ENCODE measurements at regions not wholly inside any gene's neighbourhood (a gene's known extent, or its start where the extent isn't known, plus 50 kb on each side); places are given as distances from the start of the nearest gene placed in this dataset.

- TF ChIP-seq REST (IDR thresholded peaks at IDR 0.05) (no peak), MAX (IDR thresholded peaks at IDR 0.05) (no peak), GABPA (IDR thresholded peaks at IDR 0.05 in 1 of 2, conservative IDR thresholded peaks at IDR 0.05 in 1 of 2) (no peak), RAD21 (IDR thresholded peaks at IDR 0.05) (no peak), JUND (IDR thresholded peaks at IDR 0.05) (no peak), EGR1 (IDR thresholded peaks at IDR 0.05; ENCODE audit: low read depth in 2 of 2) (no peak), TAF1 (conservative IDR thresholded peaks at IDR 0.05) (no peak), YY1 (IDR thresholded peaks at IDR 0.05) (no peak), SP1 (IDR thresholded peaks at IDR 0.05) (no peak)
- TF ChIP-seq, protein P1, sequence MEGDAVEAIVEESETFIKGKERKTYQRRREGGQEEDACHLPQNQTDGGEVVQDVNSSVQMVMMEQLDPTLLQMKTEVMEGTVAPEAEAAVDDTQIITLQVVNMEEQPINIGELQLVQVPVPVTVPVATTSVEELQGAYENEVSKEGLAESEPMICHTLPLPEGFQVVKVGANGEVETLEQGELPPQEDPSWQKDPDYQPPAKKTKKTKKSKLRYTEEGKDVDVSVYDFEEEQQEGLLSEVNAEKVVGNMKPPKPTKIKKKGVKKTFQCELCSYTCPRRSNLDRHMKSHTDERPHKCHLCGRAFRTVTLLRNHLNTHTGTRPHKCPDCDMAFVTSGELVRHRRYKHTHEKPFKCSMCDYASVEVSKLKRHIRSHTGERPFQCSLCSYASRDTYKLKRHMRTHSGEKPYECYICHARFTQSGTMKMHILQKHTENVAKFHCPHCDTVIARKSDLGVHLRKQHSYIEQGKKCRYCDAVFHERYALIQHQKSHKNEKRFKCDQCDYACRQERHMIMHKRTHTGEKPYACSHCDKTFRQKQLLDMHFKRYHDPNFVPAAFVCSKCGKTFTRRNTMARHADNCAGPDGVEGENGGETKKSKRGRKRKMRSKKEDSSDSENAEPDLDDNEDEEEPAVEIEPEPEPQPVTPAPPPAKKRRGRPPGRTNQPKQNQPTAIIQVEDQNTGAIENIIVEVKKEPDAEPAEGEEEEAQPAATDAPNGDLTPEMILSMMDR (IDR thresholded peaks at IDR 0.05; ENCODE audit: low read depth, low read length, missing input control): no peak
- TF ChIP-seq, protein P2, sequence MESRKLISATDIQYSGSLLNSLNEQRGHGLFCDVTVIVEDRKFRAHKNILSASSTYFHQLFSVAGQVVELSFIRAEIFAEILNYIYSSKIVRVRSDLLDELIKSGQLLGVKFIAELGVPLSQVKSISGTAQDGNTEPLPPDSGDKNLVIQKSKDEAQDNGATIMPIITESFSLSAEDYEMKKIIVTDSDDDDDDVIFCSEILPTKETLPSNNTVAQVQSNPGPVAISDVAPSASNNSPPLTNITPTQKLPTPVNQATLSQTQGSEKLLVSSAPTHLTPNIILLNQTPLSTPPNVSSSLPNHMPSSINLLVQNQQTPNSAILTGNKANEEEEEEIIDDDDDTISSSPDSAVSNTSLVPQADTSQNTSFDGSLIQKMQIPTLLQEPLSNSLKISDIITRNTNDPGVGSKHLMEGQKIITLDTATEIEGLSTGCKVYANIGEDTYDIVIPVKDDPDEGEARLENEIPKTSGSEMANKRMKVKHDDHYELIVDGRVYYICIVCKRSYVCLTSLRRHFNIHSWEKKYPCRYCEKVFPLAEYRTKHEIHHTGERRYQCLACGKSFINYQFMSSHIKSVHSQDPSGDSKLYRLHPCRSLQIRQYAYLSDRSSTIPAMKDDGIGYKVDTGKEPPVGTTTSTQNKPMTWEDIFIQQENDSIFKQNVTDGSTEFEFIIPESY (IDR thresholded peaks at IDR 0.05): no peak
- TF ChIP-seq, protein P3, sequence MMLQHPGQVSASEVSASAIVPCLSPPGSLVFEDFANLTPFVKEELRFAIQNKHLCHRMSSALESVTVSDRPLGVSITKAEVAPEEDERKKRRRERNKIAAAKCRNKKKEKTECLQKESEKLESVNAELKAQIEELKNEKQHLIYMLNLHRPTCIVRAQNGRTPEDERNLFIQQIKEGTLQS (IDR thresholded peaks at IDR 0.05): no peak
Observed at GRCh38 chr11:116647305-116648080, 125.3 kb downstream of the BUD13 start.
